ENCODE measurements at regions not wholly inside any gene's neighbourhood (a gene's known extent, or its start where the extent isn't known, plus 50 kb on each side); places are given as distances from the start of the nearest gene placed in this dataset.
A peak's percentile ranks its signal among the peaks of the same experiment; 100 is the strongest.

DNA sequence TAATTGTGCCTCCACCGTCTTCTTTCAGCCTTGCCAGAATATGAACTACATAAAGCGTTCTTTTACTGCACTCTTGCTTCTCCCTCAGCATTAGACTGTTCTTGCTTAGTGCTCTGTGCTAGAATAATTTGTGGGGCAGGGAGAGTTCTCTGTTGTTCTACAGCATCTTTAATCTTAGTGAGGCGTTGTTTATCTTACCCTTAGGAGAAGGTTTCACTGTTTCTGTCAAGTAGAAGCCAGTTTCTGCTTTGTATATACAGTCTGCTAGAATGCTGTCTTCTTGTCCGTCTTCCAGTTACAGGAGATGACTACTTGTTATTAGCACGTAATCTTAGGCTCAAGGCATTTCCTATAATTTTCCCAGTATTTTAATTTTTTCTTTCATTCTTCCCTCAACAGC is 458.0 kb downstream of the FLRT2 start:
- no peaks in the 10 kb centered on the region for H3K27me3 Mint-ChIP-seq (ENCODE audit: insufficient read depth, low read depth, poor library complexity)

DNA sequence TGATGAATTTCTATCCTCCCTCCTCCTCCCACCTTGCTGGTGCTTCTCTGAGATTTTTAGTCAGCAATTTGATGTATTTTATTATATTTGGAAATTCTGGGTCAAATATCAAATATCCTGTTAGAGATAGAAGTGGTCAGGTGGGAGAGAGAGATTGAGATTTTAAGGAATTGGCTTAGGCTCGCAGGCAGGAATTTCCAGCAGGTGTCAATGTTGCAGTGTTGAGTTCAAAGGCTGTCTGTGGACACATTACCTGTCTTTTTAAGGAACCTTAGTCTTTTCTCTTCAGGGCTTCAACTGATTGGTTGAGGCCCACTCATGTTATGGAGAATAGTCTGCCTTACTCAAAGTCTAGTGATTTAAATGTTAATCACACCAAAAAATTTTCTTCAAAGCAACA is 457.3 kb downstream of the FLRT2 start:
- Histone ChIP-seq H2AFZ (no peak overlapping the region), H3K4me3 (no peak overlapping the region), H3K36me3 (ENCODE audit: insufficient read depth) (no peaks in the 10 kb centered on the region), H3K27me3 (ENCODE audit: insufficient read depth) (no peaks in the 10 kb centered on the region), H3K27ac (ENCODE audit: low read depth) (no peak overlapping the region), H3F3A (replicated peaks; ENCODE audit: low read depth) (no peaks in the 10 kb centered on the region), H3K9me2 (ENCODE audit: insufficient read depth) (peaks cover 7% of the 10 kb centered on the region; the same call in 1 of the 2 replicates), H3K4me2 (no peak overlapping the region), H3K79me2 (replicated peaks; ENCODE audit: insufficient read depth) (no peaks in the 10 kb centered on the region), H3K4me1 (ENCODE audit: insufficient read depth) (no peaks in the 10 kb centered on the region), H4K20me1 (replicated peaks; ENCODE audit: insufficient read depth) (no peaks in the 10 kb centered on the region)
- Mint-ChIP-seq H3K9me3 (no peaks in the 10 kb centered on the region), H3K4me3 (no peak overlapping the region), H3K4me1 (no peaks in the 10 kb centered on the region), H3K27ac (no peak overlapping the region), H3K27me3 (ENCODE audit: insufficient read depth, low read depth, poor library complexity) (no peaks in the 10 kb centered on the region), H3K36me3 (ENCODE audit: low read depth) (no peaks in the 10 kb centered on the region)
- TF ChIP-seq, protein P1, sequence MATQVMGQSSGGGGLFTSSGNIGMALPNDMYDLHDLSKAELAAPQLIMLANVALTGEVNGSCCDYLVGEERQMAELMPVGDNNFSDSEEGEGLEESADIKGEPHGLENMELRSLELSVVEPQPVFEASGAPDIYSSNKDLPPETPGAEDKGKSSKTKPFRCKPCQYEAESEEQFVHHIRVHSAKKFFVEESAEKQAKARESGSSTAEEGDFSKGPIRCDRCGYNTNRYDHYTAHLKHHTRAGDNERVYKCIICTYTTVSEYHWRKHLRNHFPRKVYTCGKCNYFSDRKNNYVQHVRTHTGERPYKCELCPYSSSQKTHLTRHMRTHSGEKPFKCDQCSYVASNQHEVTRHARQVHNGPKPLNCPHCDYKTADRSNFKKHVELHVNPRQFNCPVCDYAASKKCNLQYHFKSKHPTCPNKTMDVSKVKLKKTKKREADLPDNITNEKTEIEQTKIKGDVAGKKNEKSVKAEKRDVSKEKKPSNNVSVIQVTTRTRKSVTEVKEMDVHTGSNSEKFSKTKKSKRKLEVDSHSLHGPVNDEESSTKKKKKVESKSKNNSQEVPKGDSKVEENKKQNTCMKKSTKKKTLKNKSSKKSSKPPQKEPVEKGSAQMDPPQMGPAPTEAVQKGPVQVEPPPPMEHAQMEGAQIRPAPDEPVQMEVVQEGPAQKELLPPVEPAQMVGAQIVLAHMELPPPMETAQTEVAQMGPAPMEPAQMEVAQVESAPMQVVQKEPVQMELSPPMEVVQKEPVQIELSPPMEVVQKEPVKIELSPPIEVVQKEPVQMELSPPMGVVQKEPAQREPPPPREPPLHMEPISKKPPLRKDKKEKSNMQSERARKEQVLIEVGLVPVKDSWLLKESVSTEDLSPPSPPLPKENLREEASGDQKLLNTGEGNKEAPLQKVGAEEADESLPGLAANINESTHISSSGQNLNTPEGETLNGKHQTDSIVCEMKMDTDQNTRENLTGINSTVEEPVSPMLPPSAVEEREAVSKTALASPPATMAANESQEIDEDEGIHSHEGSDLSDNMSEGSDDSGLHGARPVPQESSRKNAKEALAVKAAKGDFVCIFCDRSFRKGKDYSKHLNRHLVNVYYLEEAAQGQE (IDR thresholded peaks at IDR 0.05; ENCODE audit: unreplicated experiment): no peak
- TF ChIP-seq, protein P2, sequence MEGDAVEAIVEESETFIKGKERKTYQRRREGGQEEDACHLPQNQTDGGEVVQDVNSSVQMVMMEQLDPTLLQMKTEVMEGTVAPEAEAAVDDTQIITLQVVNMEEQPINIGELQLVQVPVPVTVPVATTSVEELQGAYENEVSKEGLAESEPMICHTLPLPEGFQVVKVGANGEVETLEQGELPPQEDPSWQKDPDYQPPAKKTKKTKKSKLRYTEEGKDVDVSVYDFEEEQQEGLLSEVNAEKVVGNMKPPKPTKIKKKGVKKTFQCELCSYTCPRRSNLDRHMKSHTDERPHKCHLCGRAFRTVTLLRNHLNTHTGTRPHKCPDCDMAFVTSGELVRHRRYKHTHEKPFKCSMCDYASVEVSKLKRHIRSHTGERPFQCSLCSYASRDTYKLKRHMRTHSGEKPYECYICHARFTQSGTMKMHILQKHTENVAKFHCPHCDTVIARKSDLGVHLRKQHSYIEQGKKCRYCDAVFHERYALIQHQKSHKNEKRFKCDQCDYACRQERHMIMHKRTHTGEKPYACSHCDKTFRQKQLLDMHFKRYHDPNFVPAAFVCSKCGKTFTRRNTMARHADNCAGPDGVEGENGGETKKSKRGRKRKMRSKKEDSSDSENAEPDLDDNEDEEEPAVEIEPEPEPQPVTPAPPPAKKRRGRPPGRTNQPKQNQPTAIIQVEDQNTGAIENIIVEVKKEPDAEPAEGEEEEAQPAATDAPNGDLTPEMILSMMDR (conservative IDR thresholded peaks at IDR 0.05; ENCODE audit: low read depth in 2 of 2): peak in 1 of 2 experiments; percentile 38; a peak in 2 of 4 replicates
- ATAC-seq: no peak
- DNase-seq (ENCODE audit: low spot score): peak; percentile 3

More for the DNA sequence above, 458.0 kb downstream of the FLRT2 start:
- no peaks in the 10 kb centered on the region for H3K36me3 Mint-ChIP-seq (ENCODE audit: low read depth)
- H3K4me3 ChIP-seq: no peak overlapping the region
- DNase-seq (ENCODE audit: low spot score): no peak
- H3K4me1 ChIP-seq (ENCODE audit: insufficient read depth): no peaks in the 10 kb centered on the region
- no peak for TF ChIP-seq ZNF331 (CRISPR knock-in tag; IDR thresholded peaks at IDR 0.05; ENCODE audit: low read depth)
- TF ChIP-seq, protein P3, sequence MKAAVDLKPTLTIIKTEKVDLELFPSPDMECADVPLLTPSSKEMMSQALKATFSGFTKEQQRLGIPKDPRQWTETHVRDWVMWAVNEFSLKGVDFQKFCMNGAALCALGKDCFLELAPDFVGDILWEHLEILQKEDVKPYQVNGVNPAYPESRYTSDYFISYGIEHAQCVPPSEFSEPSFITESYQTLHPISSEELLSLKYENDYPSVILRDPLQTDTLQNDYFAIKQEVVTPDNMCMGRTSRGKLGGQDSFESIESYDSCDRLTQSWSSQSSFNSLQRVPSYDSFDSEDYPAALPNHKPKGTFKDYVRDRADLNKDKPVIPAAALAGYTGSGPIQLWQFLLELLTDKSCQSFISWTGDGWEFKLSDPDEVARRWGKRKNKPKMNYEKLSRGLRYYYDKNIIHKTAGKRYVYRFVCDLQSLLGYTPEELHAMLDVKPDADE (IDR thresholded peaks at IDR 0.05): no peak
- TF ChIP-seq, protein P2 (conservative IDR thresholded peaks at IDR 0.05; ENCODE audit: low read depth in 2 of 2): no peak
- no peak for TF ChIP-seq NANOG (IDR thresholded peaks at IDR 0.05; ENCODE audit: borderline replicate concordance)
- TF ChIP-seq CREB1 (CRISPR knock-in tag; IDR thresholded peaks at IDR 0.05; ENCODE audit: low read depth): no peak
- no peak for TF ChIP-seq JUNB (IDR thresholded peaks at IDR 0.05; ENCODE audit: unreplicated experiment)
- H2AFZ ChIP-seq: no peak overlapping the region
- H3K4me1 Mint-ChIP-seq: no peaks in the 10 kb centered on the region
- H3K4me3 Mint-ChIP-seq: no peak overlapping the region
- no peaks in the 10 kb centered on the region for H3K36me3 ChIP-seq (ENCODE audit: insufficient read depth)
- H3K4me2 ChIP-seq: no peak overlapping the region
- H4K20me1 ChIP-seq (replicated peaks; ENCODE audit: insufficient read depth): no peaks in the 10 kb centered on the region
- H3K9me2 ChIP-seq (ENCODE audit: insufficient read depth): peaks cover 6% of the 10 kb centered on the region; the same call in 1 of the 2 replicates
- no peak overlapping the region for H3K27ac Mint-ChIP-seq
- no peaks in the 10 kb centered on the region for H3K27me3 ChIP-seq (ENCODE audit: insufficient read depth)
- no peaks in the 10 kb centered on the region for H3F3A ChIP-seq (replicated peaks; ENCODE audit: low read depth)
- H3K79me2 ChIP-seq (replicated peaks; ENCODE audit: insufficient read depth): no peaks in the 10 kb centered on the region
- no peaks in the 10 kb centered on the region for H3K9me3 Mint-ChIP-seq
- H3K27ac ChIP-seq (ENCODE audit: low read depth): no peak overlapping the region
- ATAC-seq: no peak

Measured in GM23338 (cell line).